ENCODE measurements at regions not wholly inside any gene's neighbourhood (a gene's known extent, or its start where the extent isn't known, plus 50 kb on each side); places are given as distances from the start of the nearest gene placed in this dataset.

- TF ChIP-seq HMGXB3 (CRISPR knock-in tag; IDR thresholded peaks at IDR 0.05; ENCODE audit: borderline replicate concordance) (no peak), FUBP1 (CRISPR knock-in tag; IDR thresholded peaks at IDR 0.05; ENCODE audit: borderline replicate concordance) (no peak), TGIF2 (CRISPR knock-in tag; IDR thresholded peaks at IDR 0.05) (no peak), BCLAF1 (IDR thresholded peaks at IDR 0.05) (no peak), STAG1 (CRISPR knock-in tag; IDR thresholded peaks at IDR 0.05) (no peak), ZNF558 (CRISPR knock-in tag; IDR thresholded peaks at IDR 0.05; ENCODE audit: borderline replicate concordance) (no peak)
Observed at GRCh38 chr5:143679777-143680176, 132.2 kb upstream of the HMHB1 start (continued).

All from HepG2 (cell line).